Lung (tissue), 11 donors: ENCODE measurements at regions not wholly inside any gene's neighbourhood (a gene's known extent, or its start where the extent isn't known, plus 50 kb on each side); places are given as distances from the start of the nearest gene placed in this dataset.

Experiments used
- ATAC-seq: fragments of 200-7000 bp; cut with Tn5 transposase; one replicate; pipeline ENCODE4 v1.9.1; 2020; ENCODE audit warnings: moderate number of reproducible peaks; ENCODE audit not compliant: insufficient read depth, low FRiP score
- DNase-seq, 3 donors: peaks; one replicate each; pipeline ENCODE4 v3.0.0-alpha.2; 2013 to 2017
- H3K27ac ChIP-seq, 2 donors: one replicate each; pipeline ENCODE4 v1.5.1; 2013; ENCODE audit warnings: mild to moderate bottlenecking in 2 of 2, moderate library complexity in 2 of 2, control low read depth in 1 of 2, inconsistent platforms in 1 of 2, low read depth in 1 of 2, low read length in 1 of 2
- H3K27me3 ChIP-seq, 3 donors: one replicate each; pipeline ENCODE4 v1.5.1; 2013; ENCODE audit warnings: low read length in 2 of 3; ENCODE audit not compliant: control insufficient read depth in 3 of 3, insufficient read depth in 3 of 3
- H3K36me3 ChIP-seq, 4 donors: one replicate each; pipeline ENCODE4 v1.5.1; 2013; ENCODE audit warnings: low read length in 4 of 4, mild to moderate bottlenecking in 1 of 4, moderate library complexity in 1 of 4; ENCODE audit not compliant: control insufficient read depth in 4 of 4, insufficient read depth in 4 of 4
- H3K4me1 ChIP-seq, 5 donors: one replicate each; pipeline ENCODE4 v1.5.1; 2013; ENCODE audit warnings: low read length in 5 of 5, mild to moderate bottlenecking in 2 of 5, moderate library complexity in 1 of 5; ENCODE audit not compliant: control insufficient read depth in 5 of 5, insufficient read depth in 5 of 5
- H3K4me3 ChIP-seq: one replicate; pipeline ENCODE4 v1.5.1; 2013; ENCODE audit warnings: mild to moderate bottlenecking, control low read depth, moderate library complexity
- H3K9ac ChIP-seq, 2 donors: one replicate each; pipeline ENCODE4 v1.5.1; 2013; ENCODE audit warnings: low read length in 2 of 2, control low read depth in 1 of 2; ENCODE audit not compliant: insufficient read depth in 1 of 2
- H3K9me3 ChIP-seq, 4 donors: one replicate each; pipeline ENCODE4 v1.5.1; 2013; ENCODE audit warnings: low read length in 3 of 4, mild to moderate bottlenecking in 1 of 4, moderate library complexity in 1 of 4; ENCODE audit not compliant: control insufficient read depth in 4 of 4, insufficient read depth in 3 of 4
- CTCF ChIP-seq: IDR thresholded peaks from 2 replicates; pipeline ENCODE4 v1.5.1; 2012; ENCODE audit warnings: mild to moderate bottlenecking; ENCODE audit errors: control extremely low read depth, extremely low read depth
- WGBS, 2 donors: extraction: QIAGEN DNeasy Blood & Tissue Kit; methylation state at CpG; one replicate each; pipeline ENCODE4 v1.1.7; 2013; 5-methylcytosine and 5-hydroxymethylcytosine counted together
- donor health status: control.
- donor health status: control.
- donor health status: Bipolar disorder and iron deficiency.
- donor health status: healthy.
- donor health status: DM: yes; HTN: yes; CAD: no.

- no peak overlapping the region for H3K9ac ChIP-seq
- no peak for ATAC-seq
- H3K27ac ChIP-seq, result no peak overlapping the region
- peaks cover 0 to 2% (median 0%) of the 10 kb centered on the region in 4 donors for H3K9me3 ChIP-seq
- 66 to 76% methylated on average over 3 of the region's 3 CpGs for WGBS, 2 donors
- no peak for TF ChIP-seq CTCF
- H3K4me3 ChIP-seq, result no peak overlapping the region
- H3K4me1 ChIP-seq, result no peaks in the 10 kb centered on the region
- H3K27me3 ChIP-seq, result no peaks in the 10 kb centered on the region
- no peak for DNase-seq
- H3K36me3 ChIP-seq, result no peaks in the 10 kb centered on the region
These were observed 51.9 kb upstream of the OTOL1 start for GRCh38 chr3:161444694-161445077.

DNA sequence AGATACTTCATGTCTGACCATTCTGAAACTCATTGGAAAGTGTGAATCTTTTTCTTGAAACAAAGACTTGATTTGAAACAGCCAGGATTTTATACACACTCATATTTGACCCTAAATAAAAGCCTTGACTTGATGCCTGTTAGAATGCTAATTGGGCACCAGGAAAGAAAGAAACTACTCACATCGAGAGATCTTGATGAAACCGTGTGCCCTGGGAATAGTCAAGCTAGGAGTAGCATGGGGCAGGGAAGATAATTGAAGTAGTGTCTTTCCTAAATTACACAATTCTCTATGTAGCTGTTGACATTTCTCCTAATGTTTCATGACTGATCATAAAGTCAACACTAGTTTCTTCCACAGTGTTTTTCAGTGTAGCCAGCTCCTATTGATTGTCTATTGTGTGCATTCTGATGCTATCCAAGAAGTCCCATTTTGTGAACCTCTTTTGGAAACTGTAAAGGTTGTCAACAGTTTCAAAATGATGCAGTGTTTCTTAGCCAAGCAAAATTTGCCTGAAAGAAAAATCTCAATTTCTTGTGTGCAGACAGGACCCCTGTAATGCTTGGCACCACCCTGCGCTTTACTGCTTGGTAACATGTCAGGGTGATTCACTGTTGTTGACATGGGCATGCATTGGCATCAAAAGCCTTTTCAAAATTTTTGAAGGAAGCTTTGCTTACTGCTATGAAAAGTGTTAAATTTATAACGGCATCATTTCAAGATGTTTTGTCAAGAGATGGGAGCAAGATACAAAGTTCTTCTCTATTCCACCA is 52.5 kb upstream of the OTOL1 start:
- ATAC-seq (no peak), DNase-seq (no peak)
- Histone ChIP-seq H3K36me3 (no peaks in the 10 kb centered on the region), H3K4me3 (no peak overlapping the region), H3K4me1 (no peaks in the 10 kb centered on the region), H3K9ac (no peak overlapping the region), H3K9me3 (peaks cover 0 to 2% (median 0%) of the 10 kb centered on the region in 4 donors), H3K27me3 (no peaks in the 10 kb centered on the region), H3K27ac (no peak overlapping the region)
- 88 to 90% methylated on average over 4 of the region's 4 CpGs for WGBS, 2 donors
- TF ChIP-seq CTCF, result no peak

GRCh38 chr3:161430307-161430706 is 59.0 kb upstream of the SPTSSB start:
- H3K4me1 ChIP-seq, result no peaks in the 10 kb centered on the region
- 91 to 95% methylated on average over 4 of the region's 4 CpGs for WGBS, 2 donors
- no peaks in the 10 kb centered on the region for H3K36me3 ChIP-seq
- H3K4me3 ChIP-seq, result no peak overlapping the region
- no peaks in the 10 kb centered on the region for H3K27me3 ChIP-seq
- DNase-seq (no peak), ATAC-seq (no peak)
- no peak overlapping the region for H3K27ac ChIP-seq
- no peaks in the 10 kb centered on the region for H3K9me3 ChIP-seq
- TF ChIP-seq CTCF, result no peak
- no peak overlapping the region for H3K9ac ChIP-seq

GRCh38 chr3:161427347-161427746 is 56.0 kb upstream of the SPTSSB start:
- no peak overlapping the region for H3K27ac ChIP-seq
- no peaks in the 10 kb centered on the region for H3K4me1 ChIP-seq
- H3K9me3 ChIP-seq, result no peaks in the 10 kb centered on the region
- no peak overlapping the region for H3K4me3 ChIP-seq
- WGBS, 2 donors, result 51 to 58% methylated on average over 1 of the region's 1 CpG
- no peaks in the 10 kb centered on the region for H3K27me3 ChIP-seq
- no peak overlapping the region for H3K9ac ChIP-seq
- TF ChIP-seq CTCF, result no peak
- ATAC-seq (no peak), DNase-seq (no peak)
- no peaks in the 10 kb centered on the region for H3K36me3 ChIP-seq
